ENCODE measurements at regions not wholly inside any gene's neighbourhood (a gene's known extent, or its start where the extent isn't known, plus 50 kb on each side); places are given as distances from the start of the nearest gene placed in this dataset.

DNA sequence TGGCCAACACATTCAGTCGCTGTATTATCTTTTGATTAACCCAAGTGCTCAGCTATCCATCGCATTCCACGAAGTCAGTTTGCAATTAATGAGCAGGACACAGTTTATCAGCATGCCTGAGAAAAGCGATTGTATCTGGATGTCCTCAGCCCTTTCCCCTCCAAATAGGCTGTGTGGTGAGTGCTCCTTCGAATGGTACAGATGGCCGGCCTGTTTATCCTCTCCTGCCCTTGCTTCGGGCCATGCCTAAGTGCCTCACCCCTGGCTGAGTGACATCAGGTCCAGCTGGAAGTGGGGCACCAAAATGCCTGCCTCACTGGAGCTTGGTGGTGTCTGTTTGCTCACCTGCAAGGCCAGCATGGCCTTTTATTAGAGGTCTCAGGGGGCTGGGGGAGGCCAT lies 317.3 kb downstream of the GADD45G start:
- DNase-seq = no peak

DNA sequence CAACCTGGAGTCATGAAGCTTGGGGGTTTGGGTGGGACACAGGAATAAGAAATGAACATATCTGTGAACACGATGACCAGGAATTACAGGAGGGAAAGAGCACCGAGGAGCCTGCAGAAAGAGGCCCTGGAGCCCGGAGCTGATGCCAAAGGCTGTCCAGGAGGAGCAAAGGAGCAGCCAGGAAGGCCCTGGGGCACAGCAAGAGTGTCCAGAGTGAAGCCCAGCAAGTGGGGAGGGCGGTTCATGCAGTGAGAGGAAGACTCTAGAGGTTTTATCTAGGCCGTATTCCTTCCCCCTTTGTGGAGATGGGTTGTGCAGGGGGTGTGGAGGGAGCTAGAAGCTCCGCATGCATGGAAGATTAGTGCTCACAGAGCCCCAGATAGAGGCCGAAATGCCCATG lies 318.4 kb downstream of the GADD45G start:
- DNase-seq = no peak

- no peak for DNase-seq
These were observed 319.2 kb downstream of the GADD45G start for GRCh38 chr9:89923961-89924504.

GRCh38 chr9:89924611-89925010 lies 319.8 kb downstream of the GADD45G start:
- no peak for DNase-seq

DNA sequence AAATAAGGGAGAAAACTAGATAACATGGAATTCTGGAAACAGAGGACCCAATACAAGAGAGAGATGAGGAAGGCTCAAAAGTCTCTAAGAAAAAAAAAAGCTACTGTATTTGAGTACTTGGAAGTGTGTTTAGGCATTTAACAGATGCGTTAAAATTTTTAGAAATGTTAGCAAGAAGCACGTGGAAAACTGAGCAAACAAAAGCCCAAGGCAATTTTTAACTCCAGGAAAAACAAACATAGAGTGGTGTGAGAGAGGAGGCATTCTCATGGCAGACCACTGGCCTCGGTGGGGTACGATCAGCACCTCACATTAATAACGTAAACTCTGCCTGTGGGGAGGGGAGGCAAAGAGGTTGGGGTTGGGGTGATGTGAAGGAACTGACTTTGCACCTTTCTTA lies 321.4 kb downstream of the GADD45G start:
- no peak for DNase-seq

DNA sequence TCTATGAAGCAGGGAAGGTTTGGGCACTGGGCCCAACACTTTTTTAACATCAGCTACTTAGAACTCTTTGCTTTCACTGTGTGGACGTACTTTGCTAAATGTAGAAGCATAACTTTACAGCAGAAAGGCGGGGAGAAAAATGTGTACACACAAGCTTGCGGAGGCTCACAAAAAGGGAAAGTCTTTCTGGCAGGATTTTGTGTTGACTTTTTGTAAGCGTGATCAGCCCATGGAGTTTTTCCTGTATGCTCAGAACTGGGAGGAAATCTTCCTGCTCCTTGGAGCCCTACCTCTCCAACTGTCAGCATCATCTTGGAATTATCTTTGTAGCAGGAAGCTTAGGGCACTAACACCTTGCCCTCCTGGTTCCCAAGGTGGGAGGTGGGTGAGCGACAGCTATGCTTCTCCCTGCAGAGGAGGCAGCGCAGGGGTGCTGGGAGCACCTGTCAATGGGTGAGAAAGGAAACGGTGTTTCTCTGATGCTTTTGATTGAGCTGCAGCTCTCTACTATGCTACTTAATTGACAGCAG lies 321.9 kb downstream of the GADD45G start:
- no peak for DNase-seq

DNA sequence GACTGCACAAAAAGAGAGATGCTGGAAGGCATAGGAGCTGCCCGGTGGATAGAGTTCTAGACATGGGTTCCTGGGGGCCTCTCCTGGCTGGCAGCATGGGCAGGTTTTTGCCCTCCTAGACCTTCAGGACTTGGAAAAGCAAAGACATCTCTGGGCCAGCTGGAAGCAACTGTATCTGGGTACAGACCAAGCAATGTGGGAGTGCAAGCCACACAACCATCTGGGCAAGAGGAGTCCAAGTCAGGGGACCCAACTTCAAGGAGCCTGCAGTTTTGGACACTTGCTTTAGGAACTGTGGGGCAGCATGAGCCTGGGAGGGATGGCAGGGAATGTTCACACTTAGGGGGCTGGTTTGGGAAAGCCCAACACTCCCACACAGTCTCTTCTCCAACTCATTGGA lies 323.3 kb downstream of the GADD45G start:
- no peak for DNase-seq

DNA sequence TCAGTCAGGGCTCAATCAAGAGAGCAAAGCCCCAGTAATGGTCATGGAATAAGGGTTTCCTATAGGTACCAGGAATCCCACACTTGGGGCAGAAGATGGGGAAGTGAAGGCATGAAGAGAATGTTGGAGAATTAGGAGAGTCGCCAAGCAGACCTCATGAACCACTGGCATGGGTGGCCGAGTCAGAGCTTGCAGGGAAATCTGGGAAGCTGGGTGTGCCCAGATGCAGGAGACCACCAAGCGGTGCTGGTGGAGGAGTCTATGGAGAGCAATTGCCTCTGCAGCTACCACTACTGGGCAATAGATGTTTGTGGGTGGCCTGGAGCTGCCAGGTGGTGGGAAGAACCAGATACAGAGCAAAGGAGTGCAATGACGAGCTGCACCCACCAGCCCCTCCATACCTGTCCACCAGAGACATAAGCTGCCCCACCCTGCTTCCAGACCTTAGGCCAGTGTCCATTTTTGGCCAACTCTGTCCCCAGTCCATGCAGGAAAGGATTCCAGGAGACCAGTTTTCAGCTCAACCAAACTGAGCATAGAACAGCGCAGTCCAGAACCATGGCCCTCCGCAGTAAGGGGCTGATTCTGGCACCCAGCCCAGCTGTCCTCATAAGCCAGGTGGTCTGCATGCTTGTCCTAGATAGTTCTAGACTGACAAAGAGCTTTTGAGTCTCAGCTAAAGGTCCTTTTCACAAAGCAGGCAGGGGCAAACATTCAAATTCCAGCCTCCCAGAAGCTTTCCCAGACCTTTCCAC lies 323.9 kb downstream of the GADD45G start:
- no peak for DNase-seq

GRCh38 chr9:89929315-89929672 lies 324.5 kb downstream of the GADD45G start:
- no peak for DNase-seq

- DNase-seq = no peak
These were observed 325.1 kb downstream of the GADD45G start for GRCh38 chr9:89929673-89930480.

- no peak for DNase-seq
These were observed 328.8 kb downstream of the GADD45G start for GRCh38 chr9:89933578-89933977.

- DNase-seq = no peak
These were observed 330.3 kb downstream of the GADD45G start for GRCh38 chr9:89935115-89935514.

GRCh38 chr9:89935801-89936200 lies 331.0 kb downstream of the GADD45G start:
- DNase-seq = no peak

GRCh38 chr9:89937051-89937450 lies 332.2 kb downstream of the GADD45G start:
- no peak for DNase-seq

DNA sequence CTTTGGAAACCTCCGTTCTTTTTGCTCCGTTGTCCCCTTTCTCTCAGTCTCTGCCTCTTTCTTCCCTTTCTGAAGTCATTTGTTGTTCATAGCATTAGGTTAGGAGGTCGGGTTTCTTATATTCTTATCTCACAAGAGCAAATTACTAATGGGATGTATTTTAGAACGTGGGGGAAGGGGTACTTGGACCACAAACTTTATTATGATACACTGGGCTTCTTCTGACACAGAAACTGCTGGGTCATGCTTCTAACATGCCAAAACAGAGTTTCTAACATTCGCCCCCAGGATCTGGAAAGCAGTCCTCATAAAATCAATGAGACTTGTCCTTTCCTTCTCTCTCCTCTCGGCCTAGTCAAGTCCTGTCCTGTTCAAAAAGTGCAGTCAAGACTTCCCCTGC lies 334.4 kb downstream of the GADD45G start:
- DNase-seq = no peak

DNA sequence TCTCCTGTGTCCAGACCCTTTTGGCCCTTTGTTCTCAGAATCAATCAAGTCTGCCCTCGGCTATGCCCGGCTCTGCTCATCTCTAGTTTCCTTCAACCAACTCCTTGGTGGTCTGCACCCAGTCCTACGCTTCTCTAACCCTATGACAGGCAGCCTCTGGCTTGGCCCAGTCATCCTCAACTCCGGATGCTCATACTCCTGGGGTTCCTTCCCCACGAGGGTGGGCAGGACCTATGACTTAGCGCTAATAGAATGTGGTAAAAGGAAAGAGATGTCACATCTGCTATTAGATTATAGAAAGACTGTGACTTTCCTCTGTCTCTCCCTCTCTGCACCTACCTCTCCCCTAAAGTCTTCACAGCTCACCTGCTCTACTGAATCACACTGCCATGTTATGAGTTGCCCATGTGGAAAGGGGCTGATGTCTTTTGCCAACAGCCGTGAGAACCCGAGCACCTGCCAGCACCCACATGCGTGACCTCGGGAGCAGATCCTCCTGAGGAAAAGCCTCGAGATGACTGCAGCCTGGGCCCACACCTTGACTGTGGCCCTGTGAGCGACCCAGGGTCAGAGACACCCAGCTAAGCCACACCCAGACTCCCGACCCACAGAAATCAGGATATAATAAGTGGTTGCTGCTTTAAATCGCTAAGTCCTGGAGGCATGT lies 334.9 kb downstream of the GADD45G start:
- no peak for DNase-seq

DNA sequence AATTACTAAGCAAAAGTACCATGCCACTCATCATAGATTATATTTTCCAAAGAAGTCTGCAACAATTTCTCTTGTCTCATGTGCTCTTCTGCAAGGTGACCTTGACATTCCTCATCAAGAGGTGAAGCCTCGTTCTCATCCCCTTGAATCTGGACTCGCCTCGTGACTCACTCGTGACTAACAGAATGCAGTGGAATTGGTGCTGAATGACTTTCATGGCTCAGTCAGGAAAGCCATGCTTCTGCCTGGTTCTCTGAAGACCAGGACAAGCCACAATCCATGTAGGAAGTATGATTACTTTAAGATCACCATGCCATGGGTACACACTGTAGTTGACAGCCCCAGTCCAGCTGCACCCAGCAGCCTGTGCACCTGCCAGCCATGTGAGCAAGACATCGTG lies 335.8 kb downstream of the GADD45G start:
- no peak for DNase-seq

- no peak for DNase-seq
These were observed 337.1 kb downstream of the GADD45G start for GRCh38 chr9:89941875-89942274.

DNA sequence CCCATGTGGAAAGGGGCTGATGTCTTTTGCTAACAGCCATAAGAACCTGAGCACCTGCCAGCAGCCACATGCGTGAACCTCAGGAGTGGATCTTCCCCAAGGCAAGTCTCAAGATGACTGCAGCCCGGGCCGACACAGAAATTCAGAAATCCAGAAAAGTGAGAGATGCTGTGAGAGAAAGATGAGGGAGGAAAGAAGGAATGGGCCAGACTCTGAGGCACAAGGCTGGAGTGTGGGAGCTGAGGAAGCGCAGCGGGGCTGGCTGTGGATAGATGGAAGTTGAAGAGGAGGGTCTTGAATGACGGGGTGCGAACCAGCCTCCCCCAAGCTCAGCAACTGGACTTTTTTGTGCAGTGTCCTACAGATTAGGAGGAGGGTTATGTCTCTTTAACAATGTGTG lies 337.8 kb downstream of the GADD45G start:
- DNase-seq = no peak

GRCh38 chr9:89943309-89943708 lies 338.5 kb downstream of the GADD45G start:
- DNase-seq = no peak

DNA sequence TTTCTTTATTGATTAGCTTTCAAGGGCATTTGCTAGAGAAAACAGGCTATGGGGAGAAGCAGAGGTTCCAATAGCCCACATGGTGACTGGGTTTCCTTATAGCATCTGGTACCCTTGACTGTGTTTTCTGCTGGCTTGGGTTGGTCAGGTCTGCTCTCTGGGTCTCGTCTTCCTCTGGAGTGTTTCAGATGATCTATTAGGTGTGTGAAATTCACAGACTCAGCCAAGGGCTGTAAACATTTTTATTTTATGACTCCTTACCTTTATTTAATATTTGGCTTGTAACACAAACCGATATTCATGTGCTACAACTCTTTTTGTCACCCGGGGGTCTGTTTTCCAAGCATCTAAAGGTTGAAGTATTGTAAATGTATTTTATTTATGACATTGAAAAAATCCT lies 338.9 kb downstream of the GADD45G start:
- no peak for DNase-seq

GRCh38 chr9:89945133-89945532 lies 340.3 kb downstream of the GADD45G start:
- DNase-seq = no peak

DNA sequence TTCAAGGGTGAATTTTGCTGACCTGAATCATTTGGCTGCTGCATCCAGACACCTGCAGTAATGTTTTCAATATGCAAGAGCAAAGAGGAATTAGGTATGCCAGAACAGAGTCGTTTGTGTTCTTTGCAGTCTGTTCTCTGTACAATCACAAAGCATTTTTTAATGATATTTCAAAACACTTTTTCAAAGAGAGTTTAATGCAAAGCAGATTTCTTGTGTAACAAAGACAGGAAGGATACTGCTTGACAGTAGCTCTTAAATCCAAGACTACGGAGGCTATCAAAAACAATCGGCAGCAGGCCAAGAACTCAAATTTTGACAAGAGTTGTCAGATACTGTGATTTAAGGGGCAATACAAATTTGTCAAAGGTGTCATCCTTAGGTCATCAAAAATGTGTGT lies 341.9 kb downstream of the GADD45G start:
- no peak for DNase-seq
